ENCODE measurements at regions not wholly inside any gene's neighbourhood (a gene's known extent, or its start where the extent isn't known, plus 50 kb on each side); places are given as distances from the start of the nearest gene placed in this dataset.

GRCh38 chr2:64731263-64731643 lies 77.5 kb upstream of the SERTAD2 start:
- TF ChIP-seq EZH2 (IDR thresholded peaks at IDR 0.05; ENCODE audit: low read length, unreplicated experiment) (no peak), EZH2phosphoT487 (IDR thresholded peaks at IDR 0.05; ENCODE audit: borderline replicate concordance, low read length) (no peak), CTCF (conservative IDR thresholded peaks at IDR 0.05; ENCODE audit: low read depth, low read length) (no peak)

Measured in PC-3 (cell line).